GM12878 (cell line): ENCODE measurements at regions not wholly inside any gene's neighbourhood (a gene's known extent, or its start where the extent isn't known, plus 50 kb on each side); places are given as distances from the start of the nearest gene placed in this dataset.

Experiments
- CREB1 ChIP-seq: IDR thresholded peaks from 2 replicates; pipeline ENCODE4 v1.6.1; 2012; ENCODE audit warnings: low read depth, mild to moderate bottlenecking, inconsistent platforms
- CTCF ChIP-seq, 3 experiments: IDR thresholded peaks in 2 of 3; conservative IDR thresholded peaks in 1 of 3; 2 replicates each; pipeline ENCODE4 v1.5.1; 2011; ENCODE audit warnings: low read depth in 3 of 3, low read length in 3 of 3, mild to moderate bottlenecking in 3 of 3, control low read depth in 2 of 3, moderate library complexity in 2 of 3, inconsistent platforms in 1 of 3, mixed read lengths in 1 of 3; ENCODE audit not compliant: control insufficient read depth in 2 of 3, insufficient read depth in 1 of 3; ENCODE audit errors: extremely low read depth in 1 of 3
- ETV6 ChIP-seq, 2 experiments: fragments of 450-650 bp in 1 of 2; IDR thresholded peaks in 1 of 2; conservative IDR thresholded peaks in 1 of 2; 2 replicates each; pipeline ENCODE4 v1.6.1; 2014; ENCODE audit warnings: antibody characterized with exemption in 1 of 2, borderline replicate concordance in 1 of 2, low read depth in 1 of 2, mild to moderate bottlenecking in 1 of 2, moderate library complexity in 1 of 2
- MYB ChIP-seq: fragments of 150-350 bp; IDR thresholded peaks from 2 replicates; pipeline ENCODE4 v1.6.1; 2014; ENCODE audit warnings: mild to moderate bottlenecking, low read depth, low read length, borderline replicate concordance
- NFYB ChIP-seq: IDR thresholded peaks from 2 replicates; pipeline ENCODE4 v1.6.1; 2011; ENCODE audit warnings: low read depth, mild to moderate bottlenecking, low read length, improper control_type of control experiment, moderate library complexity; ENCODE audit not compliant: insufficient read depth
- POLR2AphosphoS5 ChIP-seq: IDR thresholded peaks from 2 replicates; pipeline ENCODE4 v1.6.1; 2011; ENCODE audit warnings: mild to moderate bottlenecking, low read length, inconsistent platforms

GRCh38 chr4:115973768-115974167 lies 860.3 kb upstream of the NDST4 start:
- TF ChIP-seq ETV6 (conservative IDR thresholded peaks at IDR 0.05 in 1 of 2, IDR thresholded peaks at IDR 0.05 in 1 of 2; ENCODE audit: borderline replicate concordance in 1 of 2, low read depth in 1 of 2): no peak
- no peak for TF ChIP-seq CTCF (IDR thresholded peaks at IDR 0.05 in 2 of 3, conservative IDR thresholded peaks at IDR 0.05 in 1 of 3; ENCODE audit: control insufficient read depth in 2 of 3, extremely low read depth in 1 of 3, insufficient read depth in 1 of 3, low read depth in 3 of 3, low read length in 3 of 3)
- no peak for TF ChIP-seq NFYB
- no peak for TF ChIP-seq CREB1
- TF ChIP-seq MYB: no peak
- TF ChIP-seq POLR2AphosphoS5: no peak
